ENCODE measurements at regions not wholly inside any gene's neighbourhood (a gene's known extent, or its start where the extent isn't known, plus 50 kb on each side); places are given as distances from the start of the nearest gene placed in this dataset.

- no peak for TF ChIP-seq CTCF (IDR thresholded peaks at IDR 0.05; ENCODE audit: insufficient read depth, missing control alignments)
- no peak for FAIRE-seq
- DNase-seq (ENCODE audit: insufficient read length, low spot score): no peak
These were observed 1339.2 kb downstream of the AACS start for GRCh38 chr12:126404293-126404881.

GRCh38 chr12:126418400-126418799 is 1353.2 kb downstream of the AACS start:
- DNase-seq (ENCODE audit: insufficient read length, low spot score): no peak
- FAIRE-seq: no peak
- no peak for TF ChIP-seq CTCF (IDR thresholded peaks at IDR 0.05; ENCODE audit: insufficient read depth, missing control alignments)

GRCh38 chr12:126419131-126419530 is 1353.9 kb downstream of the AACS start:
- no peak for TF ChIP-seq CTCF (IDR thresholded peaks at IDR 0.05; ENCODE audit: insufficient read depth, missing control alignments)

GRCh38 chr12:126424696-126425095 is 1359.5 kb downstream of the AACS start:
- no peak for FAIRE-seq
- TF ChIP-seq CTCF (IDR thresholded peaks at IDR 0.05; ENCODE audit: insufficient read depth, missing control alignments): no peak
- DNase-seq (ENCODE audit: insufficient read length, low spot score): no peak

More at GRCh38 chr12:126419131-126419530, 1353.9 kb downstream of the AACS start:
- DNase-seq (ENCODE audit: insufficient read length, low spot score) (no peak), FAIRE-seq (no peak)

- no peak for TF ChIP-seq CTCF (IDR thresholded peaks at IDR 0.05; ENCODE audit: insufficient read depth, missing control alignments)
- DNase-seq (ENCODE audit: insufficient read length, low spot score) (no peak), FAIRE-seq (no peak)
These were observed 1360.0 kb downstream of the AACS start for GRCh38 chr12:126425264-126425663.

- FAIRE-seq: no peak
- no peak for TF ChIP-seq CTCF (IDR thresholded peaks at IDR 0.05; ENCODE audit: insufficient read depth, missing control alignments)
- DNase-seq (ENCODE audit: insufficient read length, low spot score): no peak
These were observed 1363.5 kb downstream of the AACS start for GRCh38 chr12:126428769-126429168.

- no peak for TF ChIP-seq CTCF (IDR thresholded peaks at IDR 0.05; ENCODE audit: insufficient read depth, missing control alignments)
- DNase-seq (ENCODE audit: insufficient read length, low spot score) (no peak), FAIRE-seq (no peak)
These were observed 1365.7 kb downstream of the AACS start for GRCh38 chr12:126430921-126431320.
